Superior temporal gyrus (tissue), 1 donor: ENCODE measurements at regions not wholly inside any gene's neighbourhood (a gene's known extent, or its start where the extent isn't known, plus 50 kb on each side); places are given as distances from the start of the nearest gene placed in this dataset.
"Not testable (repeated sequence)": the region's sequence is repeated elsewhere in the genome, so short reads cannot be mapped to it uniquely, and the experiment has no call there.

Source experiments
- DNase-seq: peaks from one replicate; pipeline ENCODE4 v3.0.0-alpha.2; 2016; ENCODE audit errors: extremely low spot score

- DNase-seq = not testable (repeated sequence)
Measured at GRCh38 chr15:69708436-69709122, 256.0 kb downstream of the RPLP1 start.

GRCh38 chr15:69712991-69713390, 260.4 kb downstream of the RPLP1 start:
- no peak for DNase-seq

- DNase-seq = no peak
Measured at GRCh38 chr15:69713726-69714559, 261.3 kb downstream of the RPLP1 start.

GRCh38 chr15:69715210-69715609, 262.6 kb downstream of the RPLP1 start:
- no peak for DNase-seq

GRCh38 chr15:69718436-69718835, 265.8 kb downstream of the RPLP1 start:
- DNase-seq = no peak

GRCh38 chr15:69718916-69719315, 266.3 kb downstream of the RPLP1 start:
- peak; percentile 52 for DNase-seq

- no peak for DNase-seq
Measured at GRCh38 chr15:69719527-69720240, 267.1 kb downstream of the RPLP1 start.

GRCh38 chr15:69720536-69720935, 267.9 kb downstream of the RPLP1 start:
- no peak for DNase-seq

- DNase-seq = no peak
Measured at GRCh38 chr15:69722924-69723323, 270.3 kb downstream of the RPLP1 start.

GRCh38 chr15:69723404-69724096, 270.9 kb downstream of the RPLP1 start:
- DNase-seq = no peak

- no peak for DNase-seq
Measured at GRCh38 chr15:69724333-69724732, 271.7 kb downstream of the RPLP1 start.

- DNase-seq = no peak
Measured at GRCh38 chr15:69725275-69725674, 272.7 kb downstream of the RPLP1 start.

- DNase-seq = no peak
Measured at GRCh38 chr15:69725957-69726356, 273.3 kb downstream of the RPLP1 start.

GRCh38 chr15:69727121-69727924, 274.7 kb downstream of the RPLP1 start:
- DNase-seq = no peak

GRCh38 chr15:69729167-69729748, 276.6 kb downstream of the RPLP1 start:
- peak; percentile 22 for DNase-seq

GRCh38 chr15:69730281-69731080, 277.9 kb downstream of the RPLP1 start:
- DNase-seq = no peak

GRCh38 chr15:69731081-69731330, 278.4 kb downstream of the RPLP1 start:
- no peak for DNase-seq

- DNase-seq = no peak
Measured at GRCh38 chr15:69731581-69731980, 279.0 kb downstream of the RPLP1 start.

GRCh38 chr15:69732133-69732532, 279.5 kb downstream of the RPLP1 start:
- DNase-seq = no peak

GRCh38 chr15:69734699-69735098, 282.1 kb downstream of the RPLP1 start:
- no peak for DNase-seq
